GM19395 (cell line): ENCODE measurements at regions not wholly inside any gene's neighbourhood (a gene's known extent, or its start where the extent isn't known, plus 50 kb on each side); places are given as distances from the start of the nearest gene placed in this dataset.
"Not testable (repeated sequence)": the region's sequence is repeated elsewhere in the genome, so short reads cannot be mapped to it uniquely, and the experiment has no call there.

Experiments
- ATAC-seq: cut with Tn5 transposase; IDR thresholded peaks from one replicate; pipeline ENCODE4 v1.9.1; 2021; ENCODE audit warnings: mild to moderate bottlenecking, moderate library complexity; ENCODE audit not compliant: unreplicated experiment

GRCh38 chr7:91618776-91619765 is 261.4 kb downstream of the MTERF1 start:
- ATAC-seq: no peak

GRCh38 chr7:91620827-91621226 is 259.7 kb downstream of the MTERF1 start:
- ATAC-seq: no peak

GRCh38 chr7:91627324-91627723 is 253.2 kb downstream of the MTERF1 start:
- not testable (repeated sequence) for ATAC-seq

- no peak for ATAC-seq
Measured at GRCh38 chr7:91628742-91629141, 251.8 kb downstream of the MTERF1 start.

GRCh38 chr7:91630581-91631380 is 249.7 kb downstream of the MTERF1 start:
- ATAC-seq: no peak

GRCh38 chr7:91632234-91632940 is 248.1 kb downstream of the MTERF1 start:
- ATAC-seq: no peak

- no peak for ATAC-seq
Measured at GRCh38 chr7:91633013-91633441, 247.5 kb downstream of the MTERF1 start.

GRCh38 chr7:91634485-91635177 is 245.9 kb downstream of the MTERF1 start:
- no peak for ATAC-seq

- peak; percentile 65 for ATAC-seq
Measured at GRCh38 chr7:91636129-91636724, 244.3 kb downstream of the MTERF1 start.

- no peak for ATAC-seq
Measured at GRCh38 chr7:91636728-91637127, 243.8 kb downstream of the MTERF1 start.

GRCh38 chr7:91644256-91644655 is 236.2 kb downstream of the MTERF1 start:
- ATAC-seq: no peak

- ATAC-seq: no peak
Measured at GRCh38 chr7:91645542-91645941, 235.0 kb downstream of the MTERF1 start.

- ATAC-seq: no peak
Measured at GRCh38 chr7:91651986-91652385, 228.5 kb downstream of the MTERF1 start.

- ATAC-seq: no peak
Measured at GRCh38 chr7:91653286-91653685, 227.2 kb downstream of the MTERF1 start.

GRCh38 chr7:91655656-91656055 is 224.8 kb downstream of the MTERF1 start:
- ATAC-seq: no peak

- ATAC-seq: no peak
Measured at GRCh38 chr7:91656541-91657482, 223.7 kb downstream of the MTERF1 start.

- ATAC-seq: no peak
Measured at GRCh38 chr7:91657483-91658071, 222.9 kb downstream of the MTERF1 start.

- no peak for ATAC-seq
Measured at GRCh38 chr7:91659096-91659495, 221.4 kb downstream of the MTERF1 start.
